ENCODE measurements at regions not wholly inside any gene's neighbourhood (a gene's known extent, or its start where the extent isn't known, plus 50 kb on each side); places are given as distances from the start of the nearest gene placed in this dataset.

DNA sequence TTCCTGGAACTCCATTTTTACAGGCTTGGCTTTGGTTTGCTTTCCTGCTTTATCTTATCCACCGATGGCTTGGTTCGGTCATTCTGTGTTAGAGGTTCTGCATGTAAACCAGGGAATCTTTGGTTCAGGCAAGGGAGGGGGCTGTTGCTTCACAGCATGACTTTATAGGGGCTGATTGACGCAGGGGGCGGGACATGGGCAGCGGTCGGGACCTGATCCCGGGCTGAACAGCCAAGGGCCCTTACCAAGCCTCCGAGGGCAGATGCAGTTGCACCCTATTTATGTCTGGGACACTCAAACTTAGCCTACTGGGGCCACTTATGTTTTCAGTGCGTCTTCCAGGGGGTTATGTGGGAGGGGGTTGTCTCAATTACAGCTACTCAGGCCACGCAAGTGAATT is 312.4 kb downstream of the ZNF536 start:
- Histone ChIP-seq H3K4me3 (replicated peaks; ENCODE audit: insufficient read depth, low read length) (no peak overlapping the region), H3K27me3 (ENCODE audit: insufficient read depth, poor library complexity, severe bottlenecking) (no peaks in the 10 kb centered on the region), H3K27ac (replicated peaks) (no peak overlapping the region)
- TF ChIP-seq SPI1 (IDR thresholded peaks at IDR 0.05; ENCODE audit: borderline replicate concordance, low read depth) (no peak), POLR2AphosphoS5 (IDR thresholded peaks at IDR 0.05; ENCODE audit: low read depth) (no peak), GABPA (IDR thresholded peaks at IDR 0.05; ENCODE audit: low read depth) (no peak)
- TF ChIP-seq, protein P1, sequence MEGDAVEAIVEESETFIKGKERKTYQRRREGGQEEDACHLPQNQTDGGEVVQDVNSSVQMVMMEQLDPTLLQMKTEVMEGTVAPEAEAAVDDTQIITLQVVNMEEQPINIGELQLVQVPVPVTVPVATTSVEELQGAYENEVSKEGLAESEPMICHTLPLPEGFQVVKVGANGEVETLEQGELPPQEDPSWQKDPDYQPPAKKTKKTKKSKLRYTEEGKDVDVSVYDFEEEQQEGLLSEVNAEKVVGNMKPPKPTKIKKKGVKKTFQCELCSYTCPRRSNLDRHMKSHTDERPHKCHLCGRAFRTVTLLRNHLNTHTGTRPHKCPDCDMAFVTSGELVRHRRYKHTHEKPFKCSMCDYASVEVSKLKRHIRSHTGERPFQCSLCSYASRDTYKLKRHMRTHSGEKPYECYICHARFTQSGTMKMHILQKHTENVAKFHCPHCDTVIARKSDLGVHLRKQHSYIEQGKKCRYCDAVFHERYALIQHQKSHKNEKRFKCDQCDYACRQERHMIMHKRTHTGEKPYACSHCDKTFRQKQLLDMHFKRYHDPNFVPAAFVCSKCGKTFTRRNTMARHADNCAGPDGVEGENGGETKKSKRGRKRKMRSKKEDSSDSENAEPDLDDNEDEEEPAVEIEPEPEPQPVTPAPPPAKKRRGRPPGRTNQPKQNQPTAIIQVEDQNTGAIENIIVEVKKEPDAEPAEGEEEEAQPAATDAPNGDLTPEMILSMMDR (IDR thresholded peaks at IDR 0.05; ENCODE audit: insufficient read depth, low read length): no peak
- TF ChIP-seq, protein P2, sequence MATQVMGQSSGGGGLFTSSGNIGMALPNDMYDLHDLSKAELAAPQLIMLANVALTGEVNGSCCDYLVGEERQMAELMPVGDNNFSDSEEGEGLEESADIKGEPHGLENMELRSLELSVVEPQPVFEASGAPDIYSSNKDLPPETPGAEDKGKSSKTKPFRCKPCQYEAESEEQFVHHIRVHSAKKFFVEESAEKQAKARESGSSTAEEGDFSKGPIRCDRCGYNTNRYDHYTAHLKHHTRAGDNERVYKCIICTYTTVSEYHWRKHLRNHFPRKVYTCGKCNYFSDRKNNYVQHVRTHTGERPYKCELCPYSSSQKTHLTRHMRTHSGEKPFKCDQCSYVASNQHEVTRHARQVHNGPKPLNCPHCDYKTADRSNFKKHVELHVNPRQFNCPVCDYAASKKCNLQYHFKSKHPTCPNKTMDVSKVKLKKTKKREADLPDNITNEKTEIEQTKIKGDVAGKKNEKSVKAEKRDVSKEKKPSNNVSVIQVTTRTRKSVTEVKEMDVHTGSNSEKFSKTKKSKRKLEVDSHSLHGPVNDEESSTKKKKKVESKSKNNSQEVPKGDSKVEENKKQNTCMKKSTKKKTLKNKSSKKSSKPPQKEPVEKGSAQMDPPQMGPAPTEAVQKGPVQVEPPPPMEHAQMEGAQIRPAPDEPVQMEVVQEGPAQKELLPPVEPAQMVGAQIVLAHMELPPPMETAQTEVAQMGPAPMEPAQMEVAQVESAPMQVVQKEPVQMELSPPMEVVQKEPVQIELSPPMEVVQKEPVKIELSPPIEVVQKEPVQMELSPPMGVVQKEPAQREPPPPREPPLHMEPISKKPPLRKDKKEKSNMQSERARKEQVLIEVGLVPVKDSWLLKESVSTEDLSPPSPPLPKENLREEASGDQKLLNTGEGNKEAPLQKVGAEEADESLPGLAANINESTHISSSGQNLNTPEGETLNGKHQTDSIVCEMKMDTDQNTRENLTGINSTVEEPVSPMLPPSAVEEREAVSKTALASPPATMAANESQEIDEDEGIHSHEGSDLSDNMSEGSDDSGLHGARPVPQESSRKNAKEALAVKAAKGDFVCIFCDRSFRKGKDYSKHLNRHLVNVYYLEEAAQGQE (IDR thresholded peaks at IDR 0.05; ENCODE audit: insufficient replicate concordance, low read depth): no peak
- DNase-seq (ENCODE audit: low read depth in 1 of 2, low spot score in 1 of 2): no peak

DNA sequence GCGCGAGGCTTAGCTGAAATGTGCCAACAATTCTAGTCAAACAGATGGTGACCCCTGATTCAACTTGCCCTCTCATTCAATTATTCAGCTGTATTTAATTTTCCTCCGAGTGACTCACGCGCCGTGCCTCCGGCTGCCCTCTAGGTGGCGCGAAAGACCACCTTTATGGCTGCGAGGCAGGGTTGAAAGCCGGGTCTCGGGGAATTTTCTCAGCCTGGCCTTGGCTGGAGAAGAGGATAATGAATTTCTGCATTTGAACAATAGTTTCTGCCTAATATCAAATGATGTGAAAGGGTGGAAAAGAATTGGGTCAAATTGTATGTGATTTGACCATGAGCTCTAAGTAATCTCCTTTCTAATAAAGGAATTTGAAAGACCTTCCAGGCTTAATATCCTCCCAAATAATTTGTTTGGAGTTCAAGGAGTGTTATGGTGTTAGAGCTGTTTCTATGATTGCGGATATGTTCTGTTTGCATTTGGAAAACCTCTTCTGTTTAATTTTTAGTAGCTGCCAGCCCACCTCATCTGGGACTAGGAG is 310.9 kb downstream of the ZNF536 start:
- DNase-seq (ENCODE audit: low read depth in 1 of 2, low spot score in 1 of 2): peak in 1 of 2 experiments; percentile 23
- H3K27me3 ChIP-seq (ENCODE audit: insufficient read depth, poor library complexity, severe bottlenecking): no peaks in the 10 kb centered on the region
- no peak overlapping the region for H3K4me3 ChIP-seq (replicated peaks; ENCODE audit: insufficient read depth, low read length)
- TF ChIP-seq, protein P1 (IDR thresholded peaks at IDR 0.05; ENCODE audit: insufficient read depth, low read length): peak; percentile 54
- TF ChIP-seq POLR2AphosphoS5 (IDR thresholded peaks at IDR 0.05; ENCODE audit: low read depth) (no peak), GABPA (IDR thresholded peaks at IDR 0.05; ENCODE audit: low read depth) (no peak)
- TF ChIP-seq, protein P2 (IDR thresholded peaks at IDR 0.05; ENCODE audit: insufficient replicate concordance, low read depth): no peak
- no peak overlapping the region for H3K27ac ChIP-seq (replicated peaks)

DNA sequence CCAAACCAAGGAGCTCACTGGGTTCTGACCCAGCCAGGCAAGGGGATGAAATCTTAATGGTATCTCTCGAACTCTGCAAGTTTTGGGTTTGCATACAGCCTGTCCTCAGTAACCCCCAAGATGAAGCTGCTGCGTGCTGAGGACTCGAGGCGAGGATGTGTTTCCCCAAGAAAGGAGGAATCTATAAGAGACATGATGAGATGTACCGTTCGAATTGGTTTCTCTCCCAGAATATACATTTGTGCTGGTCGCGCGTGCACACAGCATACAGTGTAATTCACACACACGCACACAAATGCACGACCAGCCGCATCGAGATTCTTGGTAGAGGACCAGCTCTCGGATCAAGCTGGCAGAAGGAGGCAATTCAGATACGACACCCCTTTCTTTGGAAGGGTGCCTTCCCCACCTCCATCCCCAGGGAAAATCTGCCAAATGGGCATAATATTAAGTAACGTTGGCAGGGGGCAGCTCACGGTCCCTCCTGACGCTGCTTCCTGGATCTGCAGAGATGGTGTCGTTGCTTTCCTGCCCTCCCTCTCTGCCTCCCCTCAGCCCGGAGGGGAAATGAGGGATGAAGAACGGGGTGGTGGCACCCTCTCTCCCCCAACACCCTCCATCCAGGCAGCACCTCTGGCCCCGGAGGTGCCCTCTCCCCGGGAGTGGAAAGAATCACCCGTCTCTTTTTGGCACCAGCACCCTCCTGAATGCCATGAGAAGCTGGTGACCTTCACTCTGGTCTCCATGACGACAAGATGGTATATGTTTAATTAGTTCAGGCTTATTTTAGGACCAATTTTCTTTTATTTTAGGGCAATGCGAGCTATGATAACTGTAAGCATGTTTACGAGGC is 310.2 kb downstream of the ZNF536 start:
- DNase-seq (ENCODE audit: low read depth in 1 of 2, low spot score in 1 of 2): no peak
- TF ChIP-seq POLR2AphosphoS5 (IDR thresholded peaks at IDR 0.05; ENCODE audit: low read depth) (no peak), GABPA (IDR thresholded peaks at IDR 0.05; ENCODE audit: low read depth) (no peak), SPI1 (IDR thresholded peaks at IDR 0.05; ENCODE audit: borderline replicate concordance, low read depth) (no peak)
- TF ChIP-seq, protein P1 (IDR thresholded peaks at IDR 0.05; ENCODE audit: insufficient read depth, low read length): no peak
- TF ChIP-seq, protein P2 (IDR thresholded peaks at IDR 0.05; ENCODE audit: insufficient replicate concordance, low read depth): no peak
- H3K27me3 ChIP-seq (ENCODE audit: insufficient read depth, poor library complexity, severe bottlenecking): no peaks in the 10 kb centered on the region

More for the DNA sequence above, 310.2 kb downstream of the ZNF536 start:
- H3K27ac ChIP-seq (replicated peaks): no peak overlapping the region
- no peak overlapping the region for H3K4me3 ChIP-seq (replicated peaks; ENCODE audit: insufficient read depth, low read length)
